GM19240 (cell line): ENCODE measurements at regions not wholly inside any gene's neighbourhood (a gene's known extent, or its start where the extent isn't known, plus 50 kb on each side); places are given as distances from the start of the nearest gene placed in this dataset.
"Not testable (repeated sequence)": the region's sequence is repeated elsewhere in the genome, so short reads cannot be mapped to it uniquely, and the experiment has no call there.

ENCODE experiments used
- DNase-seq: peaks from one replicate; pipeline ENCODE4 v3.0.0; 2011; ENCODE audit warnings: low spot score; ENCODE audit not compliant: insufficient read length

DNA sequence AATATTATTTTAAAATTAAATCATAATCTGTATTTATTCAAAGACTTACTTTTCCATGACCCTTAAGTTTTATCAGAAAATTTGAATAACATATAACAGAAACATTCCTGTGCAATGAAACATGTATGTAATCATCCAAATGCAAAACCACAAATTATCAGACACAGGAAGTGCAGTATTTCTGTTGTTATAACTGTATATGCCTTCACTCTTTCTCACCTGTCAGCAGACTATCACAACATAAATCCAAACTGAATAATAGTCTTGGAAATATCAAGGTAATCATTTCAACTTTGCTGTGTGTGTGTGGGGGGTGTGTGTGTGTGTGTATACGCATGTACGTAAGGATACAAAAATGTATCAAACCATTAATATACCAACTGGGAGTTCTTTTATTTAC is 285.9 kb downstream of the SLC7A11 start:
- no peak for DNase-seq

DNA sequence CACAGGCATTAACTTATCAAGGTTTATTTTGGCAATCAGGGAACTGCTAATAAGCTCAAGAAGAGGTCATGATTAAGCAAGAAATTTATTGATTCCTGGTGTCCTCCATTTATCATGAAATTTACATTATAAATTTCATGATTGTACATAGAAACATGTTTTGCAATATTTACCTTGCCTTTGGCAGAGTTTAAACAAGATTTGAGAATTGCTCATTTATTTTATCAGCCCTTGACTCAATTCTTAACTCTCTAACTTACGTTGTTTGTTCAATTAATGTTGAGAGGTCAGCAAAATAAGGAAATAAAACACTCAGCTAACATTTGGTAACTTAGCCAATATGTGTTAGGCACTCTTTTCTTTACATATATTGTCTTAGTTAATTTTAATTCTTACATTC is 286.6 kb downstream of the SLC7A11 start:
- DNase-seq, result no peak

DNA sequence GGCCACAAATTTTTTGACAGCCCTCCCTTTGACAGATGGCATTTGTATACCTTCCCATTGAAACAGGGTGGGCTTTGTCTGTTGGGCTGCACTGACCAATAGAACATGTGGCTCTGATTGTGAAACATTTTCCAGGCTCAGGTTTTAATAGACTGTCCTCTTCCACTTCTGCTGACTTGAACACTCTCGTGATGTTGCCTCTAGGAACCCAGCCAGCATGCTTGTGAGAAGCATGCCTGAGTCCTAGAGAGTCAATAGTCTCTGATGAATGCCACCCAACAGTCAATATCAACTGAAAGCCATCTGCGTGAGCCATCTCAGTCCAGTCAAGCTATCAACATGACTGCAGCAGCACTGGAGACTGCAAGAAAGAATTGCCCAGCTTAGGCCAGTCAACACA is 290.0 kb downstream of the SLC7A11 start:
- DNase-seq, result no peak

DNA sequence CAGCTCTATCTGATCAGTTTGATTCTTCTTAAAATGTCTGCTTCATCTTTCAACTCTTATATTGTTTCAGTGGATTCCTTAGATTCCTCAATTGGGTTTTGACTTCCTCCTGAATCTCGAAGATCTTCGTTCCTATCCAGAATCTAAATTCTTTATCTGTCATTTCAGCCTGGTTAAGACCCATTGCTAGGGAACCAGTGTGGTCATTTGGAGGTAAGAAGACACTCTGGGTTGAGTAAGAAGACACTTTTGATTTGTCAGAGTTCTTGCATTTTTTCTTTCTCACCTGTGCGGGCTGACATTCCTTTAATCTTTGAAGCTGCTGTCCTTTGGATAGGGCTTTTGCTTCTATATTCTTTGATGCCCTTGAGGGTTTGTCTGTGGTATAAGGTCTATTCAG is 291.9 kb downstream of the SLC7A11 start:
- DNase-seq, result no peak

DNA sequence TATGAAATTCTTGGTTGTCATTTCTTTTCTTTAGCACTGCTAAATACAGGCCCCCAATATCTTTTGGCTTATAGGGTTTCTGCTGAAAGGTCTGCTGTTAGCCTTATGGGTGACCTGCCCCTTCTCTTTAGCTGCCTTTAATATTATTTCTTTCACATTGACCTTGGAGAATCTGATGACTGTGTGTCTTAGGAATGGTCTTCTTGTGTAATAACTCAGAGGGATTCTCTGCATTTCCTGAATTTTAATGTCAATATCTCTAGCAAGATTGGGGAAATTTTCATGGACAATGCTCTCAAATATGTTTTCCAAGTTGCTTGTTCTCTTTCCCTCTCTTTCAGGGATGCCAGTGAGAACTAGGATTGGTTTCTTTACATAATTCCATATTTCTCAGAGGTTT is 292.4 kb downstream of the SLC7A11 start:
- DNase-seq, result no peak

DNA sequence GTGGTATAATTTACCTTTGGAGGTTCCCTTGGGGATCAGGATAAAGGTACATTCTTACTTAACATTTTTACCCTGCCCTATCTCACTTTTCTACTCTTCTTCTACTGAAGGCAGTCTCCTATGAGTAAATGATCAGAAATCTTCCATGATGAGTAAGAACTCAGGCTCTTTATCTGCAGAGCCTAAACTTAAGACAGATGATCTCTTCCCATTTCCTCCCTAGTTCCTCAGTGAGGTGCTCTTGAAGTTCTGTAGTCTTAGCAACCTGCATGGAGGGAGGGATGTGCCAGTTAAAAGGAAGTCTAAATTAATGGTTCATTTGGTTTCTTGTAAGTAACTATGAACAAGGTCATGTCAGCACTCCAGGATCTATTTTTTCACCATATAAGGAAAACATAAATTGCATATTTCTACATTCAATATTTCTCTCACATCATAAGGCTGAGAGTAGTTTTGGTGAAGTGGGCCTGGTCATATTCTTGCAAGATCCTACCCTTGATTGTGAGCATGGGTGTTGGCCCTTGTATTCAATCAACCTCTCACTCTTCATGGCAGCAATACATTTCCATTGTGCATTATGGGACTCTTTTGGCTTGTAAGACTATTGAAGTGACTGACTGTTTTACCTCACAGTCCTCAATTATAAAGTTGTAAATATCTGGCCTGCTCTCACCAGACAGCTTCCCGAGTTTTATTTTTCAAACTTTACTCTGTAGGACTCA is 295.5 kb downstream of the SLC7A11 start:
- DNase-seq, result no peak

DNA sequence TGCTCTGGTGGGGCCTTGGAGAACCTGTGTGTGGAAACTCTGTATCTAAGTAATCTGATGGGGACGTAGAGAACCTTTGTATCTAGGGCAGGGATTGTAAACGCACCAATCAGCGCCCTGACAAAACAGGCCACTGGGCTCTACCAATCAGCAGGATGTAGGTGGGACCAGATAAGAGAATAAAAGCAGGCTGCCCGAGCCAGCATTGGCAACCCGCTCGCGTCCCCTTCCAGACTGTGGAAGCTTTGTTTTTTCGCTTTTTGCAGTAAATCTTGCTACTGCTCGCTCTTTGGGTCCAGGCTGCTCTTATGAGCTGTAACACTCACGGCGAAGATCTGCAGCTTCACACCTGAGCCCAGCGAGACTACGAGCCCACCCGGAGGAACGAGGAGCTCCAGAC is 299.3 kb downstream of the SLC7A11 start:
- DNase-seq, result not testable (repeated sequence)

DNA sequence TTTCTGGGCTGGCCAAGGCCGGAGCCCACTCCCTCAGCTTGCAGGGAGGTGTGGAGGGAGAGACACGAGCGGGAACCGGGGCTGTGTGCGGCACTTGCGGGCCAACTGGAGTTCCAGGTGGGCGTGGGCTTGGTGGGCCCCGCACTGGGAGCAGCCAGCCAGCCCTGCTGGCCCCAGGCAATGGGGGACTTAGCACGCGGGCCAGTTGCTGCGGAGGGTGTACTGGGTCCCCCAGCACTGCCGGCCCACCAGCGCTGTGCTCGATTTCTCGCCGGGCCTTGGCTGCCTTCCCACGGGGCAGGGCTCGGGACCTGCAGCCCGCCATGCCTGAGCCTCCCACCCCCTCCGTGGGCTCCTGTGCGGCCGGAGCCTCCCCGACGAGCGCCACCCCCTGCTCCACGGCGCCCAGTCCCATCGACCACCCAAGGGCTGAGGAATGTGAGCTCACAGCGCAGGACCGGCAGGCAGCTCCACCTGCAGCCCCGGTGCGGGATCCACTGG is 300.1 kb downstream of the SLC7A11 start:
- not testable (repeated sequence) for DNase-seq

DNA sequence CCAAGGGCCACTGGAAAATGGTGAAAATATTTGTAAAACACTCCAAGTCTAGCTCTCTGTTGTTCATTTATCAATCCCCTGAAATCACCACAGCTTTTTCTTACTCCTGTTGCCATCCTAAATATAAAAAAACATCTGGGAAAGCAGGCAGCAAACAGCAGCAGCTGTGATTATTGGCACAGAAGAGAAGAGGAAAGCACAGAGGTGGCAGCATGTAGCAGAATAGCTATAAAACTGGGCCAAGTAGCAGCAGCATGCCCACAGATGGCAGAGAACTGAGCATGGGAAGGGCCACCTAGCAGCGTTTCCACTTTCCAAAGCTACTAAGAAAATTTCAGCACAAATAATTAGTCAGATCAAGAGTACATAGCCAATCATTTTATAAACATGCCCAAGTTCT is 307.2 kb downstream of the SLC7A11 start:
- no peak for DNase-seq

DNA sequence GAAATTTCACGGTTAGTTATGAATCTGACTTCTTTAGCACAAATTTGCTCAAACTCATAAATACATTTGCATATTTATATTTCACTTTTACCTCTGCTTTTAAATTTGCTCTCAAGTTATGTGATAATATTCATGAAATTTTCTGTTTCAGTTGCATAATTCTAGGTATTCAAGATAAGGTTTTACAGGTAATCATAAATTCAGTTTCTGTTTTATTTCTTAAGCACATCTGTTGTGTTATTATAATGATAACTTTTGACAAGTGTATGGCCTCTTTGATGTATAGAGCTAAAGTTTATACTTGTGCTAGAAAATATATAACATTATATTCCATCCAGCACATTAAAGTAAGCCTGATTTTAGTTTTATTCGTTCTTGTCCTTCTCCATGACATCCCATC is 308.1 kb downstream of the SLC7A11 start:
- no peak for DNase-seq

DNA sequence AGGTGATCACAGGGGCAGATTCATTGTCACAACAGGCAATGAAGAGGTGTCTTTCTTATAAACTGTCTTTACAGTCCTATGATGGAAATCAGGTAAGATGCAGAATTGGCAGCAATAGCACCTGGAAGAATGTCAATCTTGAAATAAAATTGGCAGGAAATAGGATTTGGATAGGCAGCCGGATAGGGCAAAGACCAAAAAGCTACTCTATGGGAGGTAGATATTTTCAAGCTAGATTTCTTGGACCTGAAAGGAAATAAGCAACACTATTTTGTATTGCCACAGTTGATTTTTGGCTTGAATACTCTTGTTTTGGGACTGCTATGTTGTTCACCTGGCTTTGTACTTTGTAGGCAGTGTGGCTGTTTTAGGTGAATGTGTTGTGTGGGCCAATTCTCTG is 314.2 kb downstream of the SLC7A11 start:
- DNase-seq, result no peak

DNA sequence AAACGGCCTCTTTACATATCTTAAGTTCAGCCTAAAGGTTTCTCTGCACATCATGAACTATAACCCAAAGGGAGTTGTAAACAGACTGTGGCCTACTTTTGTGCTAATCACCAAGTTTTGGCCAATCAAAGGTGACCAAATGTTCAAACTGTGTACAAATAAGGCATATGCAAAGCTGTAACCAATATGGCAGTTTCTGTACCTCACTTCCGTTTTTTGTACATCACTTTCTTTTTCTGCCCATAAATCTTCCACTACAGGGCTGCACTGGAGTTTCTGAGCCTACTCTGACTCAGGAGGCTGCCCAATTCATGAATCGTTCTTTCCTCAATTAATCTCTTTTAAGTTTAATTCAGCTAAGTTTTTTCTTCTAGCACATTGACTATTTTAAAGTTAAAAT is 318.7 kb downstream of the SLC7A11 start:
- no peak for DNase-seq

DNA sequence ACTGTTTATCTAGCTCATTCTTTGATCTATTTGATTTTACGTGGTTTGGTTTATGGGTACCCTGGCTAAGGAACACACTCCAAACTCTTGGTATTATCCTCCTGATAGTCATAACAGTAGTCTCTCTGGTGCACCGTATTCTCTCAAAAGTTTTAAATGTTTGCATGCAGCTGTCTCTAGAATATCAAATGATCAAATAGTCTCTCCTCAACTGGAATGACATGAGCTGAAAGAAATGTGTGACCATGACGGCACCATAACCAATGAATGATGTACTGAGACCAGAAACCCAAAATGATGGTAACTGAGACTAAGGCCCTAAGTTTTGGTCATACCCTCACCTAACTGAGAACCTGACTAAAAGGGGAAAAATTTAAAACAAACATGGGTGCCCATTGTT is 319.4 kb downstream of the SLC7A11 start:
- no peak for DNase-seq

DNA sequence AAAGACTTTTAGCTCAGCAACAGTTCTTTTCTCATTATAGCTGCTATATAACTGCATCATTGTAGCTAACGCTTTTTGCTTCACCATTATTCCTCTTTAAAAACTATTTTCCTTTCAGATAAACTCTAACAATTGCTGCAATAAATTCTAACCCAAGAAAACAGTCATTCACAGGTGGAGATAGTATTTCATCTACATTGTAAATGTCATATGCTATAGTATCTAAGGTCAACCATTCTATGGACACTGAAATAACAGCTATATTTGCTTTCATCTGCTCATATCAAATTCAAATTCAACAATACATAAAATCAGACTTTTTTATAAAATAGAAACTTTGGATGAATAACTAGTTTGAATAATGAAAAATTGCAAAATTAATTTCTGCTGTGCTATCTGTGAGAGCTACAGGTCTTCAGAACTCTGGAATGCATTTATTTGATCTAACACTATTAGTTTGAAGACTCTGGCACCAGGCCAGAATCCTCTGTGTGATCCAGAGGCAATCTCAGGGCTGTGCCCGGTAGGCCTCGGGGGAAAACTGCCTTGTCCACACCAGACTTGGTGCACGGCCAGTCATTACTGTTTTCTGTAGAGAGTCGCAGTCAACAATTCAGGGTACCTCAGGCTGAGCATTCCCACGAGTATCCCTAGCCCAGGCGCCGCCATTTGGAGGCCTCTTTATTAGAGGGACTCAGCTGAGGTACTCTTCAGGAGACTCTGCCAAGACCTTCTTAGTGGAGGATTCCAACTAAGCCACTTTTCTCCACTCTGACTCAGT is 332.4 kb downstream of the SLC7A11 start:
- DNase-seq, result no peak

DNA sequence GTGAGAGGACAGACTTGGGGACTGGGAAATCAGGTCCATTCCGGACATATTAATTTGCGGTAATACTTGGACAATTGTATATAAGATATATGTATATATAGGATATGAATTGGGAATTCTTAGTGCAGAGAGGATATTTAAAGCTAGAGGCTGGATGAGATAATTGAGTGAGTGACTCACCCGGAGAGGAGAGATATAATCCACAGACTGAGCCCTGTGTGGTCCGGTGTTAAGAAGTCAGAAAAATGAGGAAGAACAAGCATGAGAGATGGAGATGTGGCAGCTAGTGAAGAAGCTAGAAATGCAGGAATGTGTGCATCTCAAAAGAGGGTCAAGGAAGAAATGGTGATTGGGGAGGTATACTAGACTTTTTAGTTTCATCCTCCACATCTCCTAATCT is 336.2 kb downstream of the SLC7A11 start:
- DNase-seq, result no peak

DNA sequence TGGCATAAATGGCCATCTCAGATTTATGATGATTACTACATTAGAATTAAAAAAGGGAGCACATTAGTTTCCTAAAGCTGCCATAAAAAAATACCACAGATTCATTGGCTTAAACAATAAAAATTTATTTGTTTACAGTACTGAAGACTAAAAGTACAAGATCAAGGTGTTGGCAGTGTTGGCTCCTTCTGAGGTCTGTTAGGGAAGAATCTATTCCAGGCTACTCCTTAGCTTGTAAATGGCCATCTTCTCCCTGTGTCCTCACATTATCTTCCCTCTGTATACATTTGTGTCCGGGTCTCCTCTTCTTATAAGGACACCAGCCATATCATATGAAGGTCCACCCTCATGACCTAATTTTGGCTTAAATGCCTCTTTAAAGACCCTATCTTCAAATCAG is 341.0 kb downstream of the SLC7A11 start:
- DNase-seq, result no peak

DNA sequence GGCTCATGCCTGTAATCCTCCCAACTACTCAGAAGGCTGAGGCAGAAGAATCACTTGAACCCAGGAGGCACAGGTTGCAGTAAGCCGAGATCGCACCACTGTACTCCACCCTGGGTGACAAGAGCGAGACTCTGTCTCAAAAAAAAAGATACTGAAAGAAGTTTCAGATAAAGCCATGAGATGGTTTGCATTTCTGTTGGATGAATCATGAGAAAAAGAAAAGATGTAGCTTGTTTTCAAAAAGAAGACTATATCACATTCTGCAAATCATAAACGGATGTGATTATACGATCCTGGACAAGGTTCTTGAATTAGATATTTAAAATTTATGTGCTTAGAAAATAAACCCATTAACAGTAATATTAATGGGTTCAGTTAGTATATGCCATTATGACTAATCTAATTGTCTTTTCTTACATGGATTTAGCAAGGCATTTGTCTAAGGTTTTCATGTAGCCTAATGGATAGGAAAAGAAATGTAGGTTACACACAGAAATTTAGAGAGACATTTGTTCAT is 345.9 kb downstream of the SLC7A11 start:
- no peak for DNase-seq

DNA sequence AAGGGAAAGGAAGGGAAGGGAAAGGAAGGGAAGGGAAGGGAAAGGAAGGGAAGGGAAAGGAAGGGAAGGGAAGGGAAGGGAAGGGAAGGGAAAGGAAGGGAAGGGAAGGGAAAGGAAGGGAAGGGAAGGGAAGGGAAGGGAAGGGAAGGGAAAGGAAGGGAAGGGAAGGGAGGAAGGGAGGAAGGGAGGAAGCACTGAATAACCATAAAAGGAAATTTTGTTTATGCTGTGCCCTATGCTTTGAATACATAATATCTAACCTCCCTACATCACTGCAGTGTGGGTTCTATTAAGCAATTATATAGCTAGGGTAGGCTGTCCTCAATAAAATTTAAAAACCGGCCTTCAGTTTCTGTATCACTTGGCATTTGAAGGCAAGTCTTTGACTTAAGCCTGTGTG is 346.6 kb downstream of the SLC7A11 start:
- DNase-seq, result not testable (repeated sequence)

DNA sequence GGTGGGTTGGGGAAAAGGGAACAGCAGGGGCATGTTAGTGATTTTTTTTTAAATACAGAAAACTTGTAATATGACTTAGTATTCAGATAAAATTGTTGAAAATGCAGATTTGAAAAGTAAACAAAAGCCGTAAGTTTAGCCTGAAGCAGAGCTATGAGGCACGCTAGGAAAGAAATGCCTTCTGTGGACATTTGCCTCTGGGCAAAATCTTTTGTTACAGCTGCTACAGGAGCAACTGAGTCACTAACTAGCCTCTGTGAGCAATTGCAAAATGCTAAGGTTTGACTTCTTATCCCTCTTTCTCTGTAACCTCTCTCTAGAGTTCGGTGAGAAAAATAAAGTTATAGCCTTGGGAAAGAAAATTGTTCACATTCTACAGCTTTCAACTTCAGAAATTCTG is 350.0 kb downstream of the SLC7A11 start:
- no peak for DNase-seq

DNA sequence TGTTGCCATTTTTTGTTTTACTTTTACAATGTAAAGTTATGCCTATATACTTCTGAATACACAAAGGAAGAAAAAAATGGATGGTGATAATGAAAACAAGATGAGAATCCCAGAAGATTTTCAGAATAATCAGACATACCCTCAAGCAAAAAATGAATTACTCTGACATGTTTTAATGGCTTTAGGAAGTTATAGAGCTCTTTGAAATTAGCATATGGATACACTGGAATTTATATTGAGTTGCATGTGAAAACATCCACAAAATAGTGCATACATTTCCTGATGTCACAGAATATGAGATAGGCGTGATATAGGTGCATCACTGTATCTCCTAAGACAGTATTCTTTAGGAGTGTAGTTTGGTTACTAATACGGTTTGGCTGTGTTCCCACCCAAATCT is 351.3 kb downstream of the SLC7A11 start:
- no peak for DNase-seq

DNA sequence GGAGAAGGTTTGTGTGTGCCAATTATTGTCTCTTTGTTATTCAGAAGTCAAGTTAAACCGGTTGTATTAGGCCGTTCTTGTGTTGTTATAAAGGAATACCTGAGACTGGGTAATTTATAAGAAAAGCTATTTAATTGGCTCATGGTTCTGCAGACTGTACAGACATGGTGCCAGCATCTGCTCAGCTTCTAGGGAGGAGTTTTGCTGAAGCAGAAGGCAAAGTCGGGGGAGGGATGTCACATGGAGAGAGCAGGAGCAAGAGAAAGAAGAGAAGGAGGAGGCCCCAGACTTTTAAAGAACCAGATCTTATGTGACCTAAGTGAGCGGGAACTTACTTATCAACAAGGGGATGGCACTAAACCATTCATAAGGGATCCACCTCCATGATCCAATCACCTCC is 349.3 kb upstream of the PCDH18 start:
- DNase-seq, result no peak

DNA sequence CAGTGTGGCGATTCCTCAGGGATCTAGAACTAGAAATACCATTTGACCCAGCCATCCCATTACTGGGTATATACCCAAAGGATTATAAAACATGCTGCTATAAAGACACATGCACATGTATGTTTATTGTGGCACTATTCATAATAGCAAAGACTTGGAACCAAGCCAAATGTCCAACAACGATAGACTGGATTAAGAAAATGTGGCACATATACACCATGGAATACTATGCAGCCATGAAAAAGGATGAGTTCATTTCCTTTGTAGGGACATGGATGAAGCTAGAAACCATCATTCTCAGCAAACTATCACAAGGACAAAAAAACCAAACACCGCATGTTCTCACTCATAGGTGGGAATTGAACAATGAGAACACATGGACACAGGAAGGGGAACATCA is 335.8 kb upstream of the PCDH18 start:
- not testable (repeated sequence) for DNase-seq

DNA sequence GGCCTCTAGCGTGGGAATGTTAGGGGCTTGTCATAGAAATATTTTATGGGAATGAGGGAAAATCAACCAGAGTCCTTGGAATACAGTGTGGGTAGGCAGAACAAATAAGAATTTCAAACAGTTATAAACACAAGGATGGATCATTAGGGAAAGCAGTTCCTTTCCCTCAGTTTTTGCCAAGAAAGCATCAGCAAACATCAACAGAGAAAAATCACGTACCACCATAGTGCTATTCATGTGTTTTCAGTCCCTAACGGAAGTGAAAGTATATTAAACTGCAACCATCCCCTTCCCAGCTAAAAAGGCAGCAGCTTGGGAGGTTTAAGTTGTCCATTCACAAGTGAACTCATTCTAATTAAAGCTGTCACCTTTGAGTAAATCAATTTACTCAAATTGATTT is 334.4 kb upstream of the PCDH18 start:
- no peak for DNase-seq
